HL-60 (cell line): ENCODE measurements at regions not wholly inside any gene's neighbourhood (a gene's known extent, or its start where the extent isn't known, plus 50 kb on each side); places are given as distances from the start of the nearest gene placed in this dataset.

Source experiments
- DNase-seq, 2 experiments: peaks; one replicate each; pipeline ENCODE4 v3.0.0-alpha.2; 2010 to 2020; ENCODE audit warnings: low read depth in 1 of 2, low spot score in 1 of 2
- H3K27ac ChIP-seq: fragments of 250-450 bp; sonication (Bioruptor Pico); replicated peaks from 2 replicates; pipeline ENCODE4 v1.5.1; 2020; ENCODE audit warnings: mild to moderate bottlenecking, moderate library complexity
- H3K27me3 ChIP-seq: fragments of 250-450 bp; sonication (Bioruptor Pico); 2 replicates; pipeline ENCODE4 v1.5.1; 2021; ENCODE audit warnings: mild to moderate bottlenecking, moderate library complexity; ENCODE audit not compliant: insufficient read depth, poor library complexity, severe bottlenecking
- H3K4me3 ChIP-seq: replicated peaks from 2 replicates; pipeline ENCODE4 v1.5.1; 2011; ENCODE audit warnings: mild to moderate bottlenecking, control low read depth, low read length; ENCODE audit not compliant: insufficient read depth
- CTCF ChIP-seq: IDR thresholded peaks from one replicate; pipeline ENCODE4 v1.5.1; 2011; ENCODE audit warnings: low read length, control low read depth, inconsistent platforms; ENCODE audit not compliant: insufficient read depth
- GABPA ChIP-seq: IDR thresholded peaks from 2 replicates; pipeline ENCODE4 v1.6.1; 2012; ENCODE audit warnings: low read depth
- POLR2AphosphoS5 ChIP-seq: IDR thresholded peaks from 2 replicates; pipeline ENCODE4 v1.6.1; 2012; ENCODE audit warnings: low read depth
- REST ChIP-seq: IDR thresholded peaks from 2 replicates; pipeline ENCODE4 v1.6.1; 2012; ENCODE audit warnings: low read depth; ENCODE audit not compliant: insufficient replicate concordance
- SPI1 ChIP-seq: IDR thresholded peaks from 2 replicates; pipeline ENCODE4 v1.6.1; 2012; ENCODE audit warnings: low read depth, mild to moderate bottlenecking, borderline replicate concordance

GRCh38 chr7:49255054-49255453 lies 330.7 kb downstream of the CDC14C start:
- H3K27me3 ChIP-seq: no peaks in the 10 kb centered on the region
- no peak for DNase-seq
- no peak overlapping the region for H3K27ac ChIP-seq
- TF ChIP-seq SPI1 (no peak), CTCF (no peak), GABPA (no peak), REST (no peak), POLR2AphosphoS5 (no peak)
- H3K4me3 ChIP-seq: no peak overlapping the region

- H3K27ac ChIP-seq: no peak overlapping the region
- no peaks in the 10 kb centered on the region for H3K27me3 ChIP-seq
- TF ChIP-seq SPI1 (no peak), CTCF (no peak), POLR2AphosphoS5 (no peak)
- no peak for DNase-seq
- H3K4me3 ChIP-seq: no peak overlapping the region
These were observed 336.2 kb downstream of the CDC14C start for GRCh38 chr7:49260538-49260937.

GRCh38 chr7:49261928-49262327 lies 337.6 kb downstream of the CDC14C start:
- no peak overlapping the region for H3K4me3 ChIP-seq
- DNase-seq: no peak
- no peak overlapping the region for H3K27ac ChIP-seq
- TF ChIP-seq CTCF: no peak
- no peak for TF ChIP-seq POLR2AphosphoS5
- no peak for TF ChIP-seq GABPA
- no peak for TF ChIP-seq SPI1
- TF ChIP-seq REST: no peak
- no peaks in the 10 kb centered on the region for H3K27me3 ChIP-seq

- no peak overlapping the region for H3K4me3 ChIP-seq
- H3K27ac ChIP-seq: no peak overlapping the region
- no peaks in the 10 kb centered on the region for H3K27me3 ChIP-seq
- TF ChIP-seq SPI1 (no peak), CTCF (no peak), REST (no peak), GABPA (no peak)
- DNase-seq: no peak
These were observed 340.2 kb downstream of the CDC14C start for GRCh38 chr7:49264530-49264929.
